H9 (cell line): ENCODE measurements at regions not wholly inside any gene's neighbourhood (a gene's known extent, or its start where the extent isn't known, plus 50 kb on each side); places are given as distances from the start of the nearest gene placed in this dataset.

Source experiments
- DNase-seq: peaks from one replicate; pipeline ENCODE4 v3.0.0-alpha.2; 2017
- H2AFZ ChIP-seq: one replicate; pipeline ENCODE4 v1.6.1; 2013; ENCODE audit warnings: mild to moderate bottlenecking, low read length, control low read depth, moderate library complexity
- H2AK5ac ChIP-seq: 2 replicates; pipeline ENCODE4 v1.6.1; 2013; ENCODE audit warnings: low read length, control low read depth, mixed read lengths; ENCODE audit not compliant: insufficient read length
- H2BK120ac ChIP-seq: one replicate; pipeline ENCODE4 v1.6.1; 2013; ENCODE audit warnings: low read depth, mild to moderate bottlenecking, low read length, control low read depth, inconsistent platforms; ENCODE audit not compliant: poor library complexity, severe bottlenecking
- H2BK12ac ChIP-seq: 2 replicates; pipeline ENCODE4 v1.6.1; 2013; ENCODE audit warnings: low read length, control low read depth, mixed read lengths, low read depth; ENCODE audit not compliant: insufficient read length
- H2BK15ac ChIP-seq: 2 replicates; pipeline ENCODE4 v1.6.1; 2013; ENCODE audit warnings: low read depth, low read length, control low read depth
- H2BK20ac ChIP-seq: one replicate; pipeline ENCODE4 v1.6.1; 2013; ENCODE audit warnings: low read depth, mild to moderate bottlenecking, low read length, control low read depth, inconsistent platforms; ENCODE audit not compliant: poor library complexity, severe bottlenecking
- H2BK5ac ChIP-seq: 2 replicates; pipeline ENCODE4 v1.6.1; 2013; ENCODE audit warnings: low read length, control low read depth, mixed read lengths; ENCODE audit not compliant: insufficient read length
- H3K14ac ChIP-seq: 2 replicates; pipeline ENCODE4 v1.6.1; 2013; ENCODE audit warnings: low read length, control low read depth; ENCODE audit not compliant: insufficient read depth
- H3K18ac ChIP-seq: 2 replicates; pipeline ENCODE4 v1.6.1; 2013; ENCODE audit warnings: low read depth, mild to moderate bottlenecking, mixed read lengths, low read length, control low read depth; ENCODE audit not compliant: insufficient read length
- H3K23ac ChIP-seq: 2 replicates; pipeline ENCODE4 v1.6.1; 2013; ENCODE audit warnings: low read length, control low read depth, mixed read lengths, low read depth; ENCODE audit not compliant: insufficient read length
- H3K23me2 ChIP-seq: 2 replicates; pipeline ENCODE4 v1.6.1; 2013; ENCODE audit warnings: low read depth, mild to moderate bottlenecking, mixed read lengths, low read length, control low read depth; ENCODE audit not compliant: insufficient read length, poor library complexity, severe bottlenecking
- H3K27ac ChIP-seq: 2 replicates; pipeline ENCODE4 v1.5.1; 2013; ENCODE audit warnings: low read length, control low read depth, mixed read lengths, low read depth; ENCODE audit not compliant: insufficient read length
- H3K27me3 ChIP-seq: 2 replicates; pipeline ENCODE4 v1.6.1; 2013; ENCODE audit warnings: low read length, control low read depth, inconsistent platforms; ENCODE audit not compliant: insufficient read depth
- H3K4ac ChIP-seq: 2 replicates; pipeline ENCODE4 v1.6.1; 2013; ENCODE audit warnings: low read depth, mild to moderate bottlenecking, control low read depth, inconsistent platforms, low read length, moderate library complexity
- H3K4me1 ChIP-seq: 2 replicates; pipeline ENCODE4 v1.6.1; 2013; ENCODE audit warnings: low read length, control low read depth, inconsistent platforms; ENCODE audit not compliant: insufficient read depth
- H3K4me2 ChIP-seq: 2 replicates; pipeline ENCODE4 v1.6.1; 2013; ENCODE audit warnings: low read length, control low read depth, mixed read lengths; ENCODE audit not compliant: insufficient read length, insufficient read depth
- H3K56ac ChIP-seq: 2 replicates; pipeline ENCODE4 v1.6.1; 2013; ENCODE audit warnings: low read depth, mild to moderate bottlenecking, mixed read lengths, low read length, control low read depth; ENCODE audit not compliant: insufficient read length
- H3K79me1 ChIP-seq: 2 replicates; pipeline ENCODE4 v1.6.1; 2013; ENCODE audit warnings: low read depth, mild to moderate bottlenecking, moderate library complexity, low read length, control low read depth, inconsistent platforms; ENCODE audit not compliant: insufficient read depth, poor library complexity, severe bottlenecking
- H3K79me2 ChIP-seq: 2 replicates; pipeline ENCODE4 v1.6.1; 2013; ENCODE audit warnings: low read length, control low read depth, inconsistent platforms; ENCODE audit not compliant: insufficient read depth
- H3K9ac ChIP-seq: 2 replicates; pipeline ENCODE4 v1.6.1; 2013; ENCODE audit warnings: low read length, control low read depth, mixed read lengths; ENCODE audit not compliant: insufficient read length; ENCODE audit errors: extremely low read depth
- H3K9me3 ChIP-seq: one replicate; pipeline ENCODE4 v1.6.1; 2013; ENCODE audit warnings: low read depth, low read length, inconsistent platforms; ENCODE audit not compliant: control insufficient read depth
- H3T11ph ChIP-seq: one replicate; pipeline ENCODE4 v1.6.1; 2013; ENCODE audit warnings: mild to moderate bottlenecking, low read length, control low read depth, inconsistent platforms
- H4K20me1 ChIP-seq: one replicate; pipeline ENCODE4 v1.6.1; 2013; ENCODE audit not compliant: control insufficient read depth, insufficient read length, insufficient read depth
- H4K5ac ChIP-seq: 2 replicates; pipeline ENCODE4 v1.6.1; 2013; ENCODE audit warnings: low read depth, mild to moderate bottlenecking, mixed read lengths, low read length, control low read depth; ENCODE audit not compliant: insufficient read length
- H4K8ac ChIP-seq: replicated peaks from 2 replicates; pipeline ENCODE4 v1.6.1; 2013; ENCODE audit warnings: low read length, control low read depth, mixed read lengths, low read depth; ENCODE audit not compliant: insufficient read length
- H4K91ac ChIP-seq: 2 replicates; pipeline ENCODE4 v1.6.1; 2013; ENCODE audit warnings: low read depth, mild to moderate bottlenecking, moderate library complexity, mixed read lengths, low read length, control low read depth; ENCODE audit not compliant: insufficient read length
- H3K27ac Mint-ChIP-seq, 3 experiments: 2 replicates in 2 of 3; 3 replicates in 1 of 3; pipeline ENCODE4 v1.8.0; 2020 to 2021; ENCODE audit warnings: mixed read lengths in 3 of 3, mild to moderate bottlenecking in 1 of 3, moderate library complexity in 1 of 3
- H3K27me3 Mint-ChIP-seq: 2 replicates; pipeline ENCODE4 v1.8.0; 2021; ENCODE audit warnings: low read depth, mild to moderate bottlenecking, moderate library complexity, mixed read lengths
- H3K36me3 Mint-ChIP-seq, 3 experiments: 2 replicates in 2 of 3; 3 replicates in 1 of 3; pipeline ENCODE4 v1.8.0; 2020 to 2021; ENCODE audit warnings: low read depth in 3 of 3, mixed read lengths in 3 of 3; ENCODE audit not compliant: insufficient read depth in 1 of 3
- H3K4me1 Mint-ChIP-seq, 2 experiments: 2 replicates each; pipeline ENCODE4 v1.8.0; 2020; ENCODE audit warnings: mixed read lengths in 2 of 2
- H3K4me3 Mint-ChIP-seq, 2 experiments: 2 replicates in 1 of 2; 3 replicates in 1 of 2; pipeline ENCODE4 v1.8.0; 2020 to 2021; ENCODE audit warnings: mild to moderate bottlenecking in 2 of 2, mixed read lengths in 2 of 2, moderate library complexity in 1 of 2
- H3K9me3 Mint-ChIP-seq, 2 experiments: 2 replicates in 1 of 2; 3 replicates in 1 of 2; pipeline ENCODE4 v1.8.0; 2020; ENCODE audit warnings: mild to moderate bottlenecking in 2 of 2, mixed read lengths in 2 of 2, moderate library complexity in 1 of 2
- WGBS: extraction: QIAGEN DNeasy Blood & Tissue Kit; methylation state at CpG from one replicate; pipeline ENCODE4 v1.1.7; 2013; ENCODE audit warnings: missing lambda C conversion rate, low lambda C conversion rate, mixed read lengths; ENCODE audit not compliant: insufficient read length; ENCODE audit errors: extremely low coverage; 5-methylcytosine and 5-hydroxymethylcytosine counted together
- TF ChIP-seq, protein P1 (sequence below): fragments of 200-600 bp; sonication (generic); conservative IDR thresholded peaks from 3 replicates; pipeline ENCODE4 v1.8.0; 2021; ENCODE audit warnings: antibody characterized with exemption, mild to moderate bottlenecking

DNA sequence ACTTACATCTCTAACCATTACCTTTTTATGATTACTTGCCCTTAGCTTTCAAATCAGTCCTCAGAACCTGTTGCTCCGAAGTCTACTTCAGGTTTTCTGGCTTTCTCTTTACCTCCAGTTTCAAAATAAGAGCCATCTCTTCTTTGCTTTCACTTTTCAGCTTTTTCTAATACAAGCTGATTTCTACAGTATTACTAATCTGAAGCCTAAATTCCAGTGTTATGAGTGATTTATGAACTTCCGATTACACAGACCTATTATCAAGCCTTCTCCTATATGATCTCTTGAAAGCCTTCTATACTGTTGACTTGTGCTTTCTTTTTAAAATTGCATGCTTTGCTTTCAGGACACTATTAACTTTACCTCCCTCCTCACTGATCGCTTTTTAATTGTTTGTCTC is 1307.8 kb upstream of the CELF2 start:
- Histone ChIP-seq H3K14ac (no peak overlapping the region), H4K20me1 (no peaks in the 10 kb centered on the region), H2BK120ac (no peak overlapping the region), H4K8ac (no peak overlapping the region), H3K27ac (no peak overlapping the region), H2BK12ac (no peak overlapping the region), H2BK15ac (no peak overlapping the region), H2BK5ac (no peak overlapping the region), H3K18ac (no peak overlapping the region), H2AFZ (no peak overlapping the region), H3K9ac (no peak overlapping the region), H3K4ac (no peak overlapping the region), H3K9me3 (no peaks in the 10 kb centered on the region), H2AK5ac (no peak overlapping the region), H3K79me1 (no peaks in the 10 kb centered on the region), H4K91ac (no peak overlapping the region), H3K23me2 (no peaks in the 10 kb centered on the region), H3K79me2 (no peaks in the 10 kb centered on the region), H3T11ph (no peak overlapping the region), H3K4me1 (no peaks in the 10 kb centered on the region), H3K56ac (no peak overlapping the region), H3K27me3 (no peaks in the 10 kb centered on the region), H3K4me2 (no peak overlapping the region), H4K5ac (no peak overlapping the region), H2BK20ac (no peak overlapping the region), H3K23ac (no peak overlapping the region)
- Mint-ChIP-seq H3K9me3 (peaks cover 2 to 12% of the 10 kb centered on the region in 2 experiments; a peak in 3 of 5 replicates), H3K27me3 (no peaks in the 10 kb centered on the region), H3K27ac (no peak overlapping the region), H3K4me1 (no peaks in the 10 kb centered on the region), H3K36me3 (peaks cover 0 to 4% (median 0%) of the 10 kb centered on the region in 3 experiments; a peak in 2 of 7 replicates), H3K4me3 (no peak overlapping the region)
- TF ChIP-seq, protein P1, sequence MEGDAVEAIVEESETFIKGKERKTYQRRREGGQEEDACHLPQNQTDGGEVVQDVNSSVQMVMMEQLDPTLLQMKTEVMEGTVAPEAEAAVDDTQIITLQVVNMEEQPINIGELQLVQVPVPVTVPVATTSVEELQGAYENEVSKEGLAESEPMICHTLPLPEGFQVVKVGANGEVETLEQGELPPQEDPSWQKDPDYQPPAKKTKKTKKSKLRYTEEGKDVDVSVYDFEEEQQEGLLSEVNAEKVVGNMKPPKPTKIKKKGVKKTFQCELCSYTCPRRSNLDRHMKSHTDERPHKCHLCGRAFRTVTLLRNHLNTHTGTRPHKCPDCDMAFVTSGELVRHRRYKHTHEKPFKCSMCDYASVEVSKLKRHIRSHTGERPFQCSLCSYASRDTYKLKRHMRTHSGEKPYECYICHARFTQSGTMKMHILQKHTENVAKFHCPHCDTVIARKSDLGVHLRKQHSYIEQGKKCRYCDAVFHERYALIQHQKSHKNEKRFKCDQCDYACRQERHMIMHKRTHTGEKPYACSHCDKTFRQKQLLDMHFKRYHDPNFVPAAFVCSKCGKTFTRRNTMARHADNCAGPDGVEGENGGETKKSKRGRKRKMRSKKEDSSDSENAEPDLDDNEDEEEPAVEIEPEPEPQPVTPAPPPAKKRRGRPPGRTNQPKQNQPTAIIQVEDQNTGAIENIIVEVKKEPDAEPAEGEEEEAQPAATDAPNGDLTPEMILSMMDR: no peak
- no peak for DNase-seq
- no CpG with 5 or more reads among the region's 3 CpGs for WGBS
